Upper lobe of right lung (tissue), 1 donor: ENCODE measurements at regions not wholly inside any gene's neighbourhood (a gene's known extent, or its start where the extent isn't known, plus 50 kb on each side); places are given as distances from the start of the nearest gene placed in this dataset.

Experiments
- ATAC-seq: fragments of 200-7000 bp; cut with Tn5 transposase; one replicate; pipeline ENCODE4 v1.9.1; 2020; ENCODE audit warnings: mild to moderate bottlenecking, moderate library complexity
- DNase-seq: peaks from one replicate; pipeline ENCODE4 v3.0.0-alpha.2; 2020
- H3K27ac ChIP-seq: fragments of 200-600 bp; one replicate; pipeline ENCODE4 v1.8.0; 2022
- H3K27me3 ChIP-seq: fragments of 200-600 bp; one replicate; pipeline ENCODE4 v1.8.0; 2022; ENCODE audit warnings: mild to moderate bottlenecking
- H3K36me3 ChIP-seq: fragments of 200-600 bp; one replicate; pipeline ENCODE4 v1.8.0; 2022
- H3K4me1 ChIP-seq: fragments of 200-600 bp; one replicate; pipeline ENCODE4 v1.8.0; 2022
- H3K4me3 ChIP-seq: fragments of 200-600 bp; one replicate; pipeline ENCODE4 v1.8.0; 2022; ENCODE audit warnings: mild to moderate bottlenecking
- H3K9me3 ChIP-seq: fragments of 200-600 bp; one replicate; pipeline ENCODE4 v1.8.0; 2022
- CTCF ChIP-seq: fragments of 200-600 bp; IDR thresholded peaks from one replicate; pipeline ENCODE4 v1.8.0; 2022; ENCODE audit warnings: antibody characterized with exemption
- intact Hi-C: fragments of 100-400 bp; cut with DNase I; formaldehyde crosslinking; loops from one replicate; pipeline ENCODE4 v1.11.0; 2022
- donor health status: DM: no; HTN: yes; CAD: no; lungs with severe emphysema.

- H3K27me3 ChIP-seq = no peaks in the 10 kb centered on the region
- H3K36me3 ChIP-seq = no peaks in the 10 kb centered on the region
- ATAC-seq = no peak
- no peaks in the 10 kb centered on the region for H3K9me3 ChIP-seq
- H3K27ac ChIP-seq = no peak overlapping the region
- peaks cover 9% of the 10 kb centered on the region for H3K4me1 ChIP-seq
- no peak for TF ChIP-seq CTCF
- H3K4me3 ChIP-seq = no peak overlapping the region
- intact Hi-C loops = no loop called here
- no peak for DNase-seq
Observed at GRCh38 chr15:68518785-68519430, 59.9 kb upstream of the CORO2B start.

- H3K4me1 ChIP-seq = no peaks in the 10 kb centered on the region
- H3K27ac ChIP-seq = no peak overlapping the region
- no peak overlapping the region for H3K4me3 ChIP-seq
- ATAC-seq = no peak
- H3K36me3 ChIP-seq = no peaks in the 10 kb centered on the region
- no peaks in the 10 kb centered on the region for H3K27me3 ChIP-seq
- no peak for DNase-seq
- TF ChIP-seq CTCF = no peak
- H3K9me3 ChIP-seq = no peaks in the 10 kb centered on the region
- intact Hi-C loops = no loop called here
Observed at GRCh38 chr15:68524753-68525584, 53.8 kb upstream of the CORO2B start.

- Histone ChIP-seq H3K4me1 (no peaks in the 10 kb centered on the region), H3K27me3 (no peaks in the 10 kb centered on the region), H3K9me3 (no peaks in the 10 kb centered on the region), H3K4me3 (no peak overlapping the region), H3K36me3 (no peaks in the 10 kb centered on the region), H3K27ac (no peak overlapping the region)
- DNase-seq (no peak), ATAC-seq (no peak)
- intact Hi-C loops = no loop called here
- TF ChIP-seq CTCF = no peak
Observed at GRCh38 chr15:68525815-68526214, 53.0 kb upstream of the CORO2B start.

GRCh38 chr15:68526269-68526668 lies 52.5 kb upstream of the CORO2B start:
- Histone ChIP-seq H3K9me3 (no peaks in the 10 kb centered on the region), H3K36me3 (no peaks in the 10 kb centered on the region), H3K4me1 (no peaks in the 10 kb centered on the region), H3K27me3 (no peaks in the 10 kb centered on the region), H3K4me3 (no peak overlapping the region), H3K27ac (no peak overlapping the region)
- intact Hi-C loops = no loop called here
- ATAC-seq (no peak), DNase-seq (no peak)
- TF ChIP-seq CTCF = no peak

- no peaks in the 10 kb centered on the region for H3K4me1 ChIP-seq
- no peak overlapping the region for H3K4me3 ChIP-seq
- ATAC-seq (no peak), DNase-seq (no peak)
- H3K9me3 ChIP-seq = no peaks in the 10 kb centered on the region
- TF ChIP-seq CTCF = no peak
- no peaks in the 10 kb centered on the region for H3K36me3 ChIP-seq
- no peak overlapping the region for H3K27ac ChIP-seq
- intact Hi-C loops = no loop called here
- H3K27me3 ChIP-seq = no peaks in the 10 kb centered on the region
Observed at GRCh38 chr15:68526784-68527183, 52.0 kb upstream of the CORO2B start.
